ENCODE measurements at regions not wholly inside any gene's neighbourhood (a gene's known extent, or its start where the extent isn't known, plus 50 kb on each side); places are given as distances from the start of the nearest gene placed in this dataset.

DNA sequence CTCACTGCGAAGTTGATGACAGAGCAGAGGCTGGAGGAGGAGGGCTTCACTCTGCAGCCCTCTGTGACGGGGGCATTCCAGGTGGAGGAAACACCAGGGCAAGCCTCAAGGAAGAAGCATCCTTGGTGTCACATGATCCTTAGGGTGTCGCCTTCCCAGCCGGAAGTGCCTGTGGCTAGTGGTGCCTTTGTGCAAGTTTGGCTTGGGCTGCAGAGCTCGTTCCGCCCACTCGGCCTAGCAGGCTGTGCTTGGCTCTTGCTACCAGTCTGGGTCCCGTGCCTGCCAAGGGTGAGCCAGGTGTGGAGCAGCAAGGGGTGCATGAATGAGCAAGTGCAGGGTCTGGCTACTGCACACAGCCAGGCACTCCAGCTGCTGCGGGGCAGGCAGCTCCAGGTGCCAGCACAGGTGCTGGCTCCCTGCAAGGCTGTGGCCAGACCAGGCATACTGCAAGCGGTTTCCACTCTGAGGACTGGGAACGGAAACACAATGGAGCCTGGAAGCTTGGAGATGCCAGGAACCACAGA lies 325.3 kb upstream of the SMIM21 start:
- Mint-ChIP-seq H3K4me1 (ENCODE audit: low read depth, unreplicated experiment) (no peaks in the 10 kb centered on the region), H3K27ac (ENCODE audit: unreplicated experiment) (no peak overlapping the region), H3K27me3 (ENCODE audit: unreplicated experiment) (no peaks in the 10 kb centered on the region), H3K4me3 (ENCODE audit: low read depth, unreplicated experiment) (no peak overlapping the region), H3K36me3 (ENCODE audit: insufficient read depth, unreplicated experiment) (no peaks in the 10 kb centered on the region), H3K9me3 (ENCODE audit: low read depth, unreplicated experiment) (peaks cover 16% of the 10 kb centered on the region)
- TF ChIP-seq, protein P1, sequence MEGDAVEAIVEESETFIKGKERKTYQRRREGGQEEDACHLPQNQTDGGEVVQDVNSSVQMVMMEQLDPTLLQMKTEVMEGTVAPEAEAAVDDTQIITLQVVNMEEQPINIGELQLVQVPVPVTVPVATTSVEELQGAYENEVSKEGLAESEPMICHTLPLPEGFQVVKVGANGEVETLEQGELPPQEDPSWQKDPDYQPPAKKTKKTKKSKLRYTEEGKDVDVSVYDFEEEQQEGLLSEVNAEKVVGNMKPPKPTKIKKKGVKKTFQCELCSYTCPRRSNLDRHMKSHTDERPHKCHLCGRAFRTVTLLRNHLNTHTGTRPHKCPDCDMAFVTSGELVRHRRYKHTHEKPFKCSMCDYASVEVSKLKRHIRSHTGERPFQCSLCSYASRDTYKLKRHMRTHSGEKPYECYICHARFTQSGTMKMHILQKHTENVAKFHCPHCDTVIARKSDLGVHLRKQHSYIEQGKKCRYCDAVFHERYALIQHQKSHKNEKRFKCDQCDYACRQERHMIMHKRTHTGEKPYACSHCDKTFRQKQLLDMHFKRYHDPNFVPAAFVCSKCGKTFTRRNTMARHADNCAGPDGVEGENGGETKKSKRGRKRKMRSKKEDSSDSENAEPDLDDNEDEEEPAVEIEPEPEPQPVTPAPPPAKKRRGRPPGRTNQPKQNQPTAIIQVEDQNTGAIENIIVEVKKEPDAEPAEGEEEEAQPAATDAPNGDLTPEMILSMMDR (IDR thresholded peaks at IDR 0.05; ENCODE audit: unreplicated experiment): no peak
- intact Hi-C loops (cut with micrococcal nuclease; ENCODE audit: unreplicated experiment): no loop called here
- DNase-seq: no peak
- CTCF ChIA-PET: no interaction called here
- BruUV-seq (replicated peaks): no TSS peak

DNA sequence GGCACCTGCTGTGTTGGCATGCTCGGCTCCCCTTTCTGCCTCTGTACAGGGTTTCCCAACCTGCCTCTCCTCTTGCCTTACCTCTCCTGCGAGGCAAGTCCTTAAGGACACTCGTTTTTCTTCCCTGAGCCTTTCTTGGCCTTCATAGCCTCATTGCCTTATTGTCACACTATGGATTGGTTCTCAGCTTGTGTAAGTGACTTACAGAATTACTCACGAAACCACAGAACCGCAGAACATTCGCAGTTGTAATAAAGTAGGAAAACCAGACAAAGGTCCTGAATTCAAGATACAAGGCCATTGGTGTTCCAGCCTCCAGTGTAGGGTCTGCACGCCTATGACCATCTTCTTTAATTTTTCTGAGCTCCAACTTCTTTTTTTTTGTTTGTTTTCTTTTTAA lies 317.6 kb upstream of the SMIM21 start:
- TF ChIP-seq, protein P1 (IDR thresholded peaks at IDR 0.05; ENCODE audit: unreplicated experiment): no peak
- BruUV-seq (replicated peaks): no TSS peak
- H3K36me3 Mint-ChIP-seq (ENCODE audit: insufficient read depth, unreplicated experiment): no peaks in the 10 kb centered on the region

DNA sequence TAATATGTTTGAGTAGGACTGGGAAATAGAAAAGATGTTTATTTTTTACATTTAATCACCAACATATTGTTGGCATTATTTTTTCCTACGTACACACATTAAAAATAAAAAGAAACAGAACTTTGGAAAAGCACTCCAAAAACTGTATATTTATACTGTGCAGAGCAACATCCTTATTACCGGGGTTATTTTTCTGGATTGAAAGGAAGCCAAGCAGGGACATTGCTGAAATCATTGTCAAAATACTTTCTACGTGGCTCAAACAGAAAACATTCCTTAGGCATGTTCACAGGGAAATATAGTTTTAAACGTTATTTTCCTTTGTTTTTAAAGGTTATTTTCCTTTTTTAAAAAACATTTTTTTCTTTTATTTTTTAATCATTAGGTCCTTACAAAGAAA lies 315.0 kb upstream of the SMIM21 start:
- TF ChIP-seq, protein P1 (IDR thresholded peaks at IDR 0.05; ENCODE audit: unreplicated experiment): no peak
- no peak for DNase-seq
- intact Hi-C loops (cut with micrococcal nuclease; ENCODE audit: unreplicated experiment): no loop called here
- H3K4me1 Mint-ChIP-seq (ENCODE audit: low read depth, unreplicated experiment): no peaks in the 10 kb centered on the region
- BruUV-seq (replicated peaks): no TSS peak
- H3K27me3 Mint-ChIP-seq (ENCODE audit: unreplicated experiment): no peaks in the 10 kb centered on the region
- CTCF ChIA-PET: no interaction called here
- H3K36me3 Mint-ChIP-seq (ENCODE audit: insufficient read depth, unreplicated experiment): no peaks in the 10 kb centered on the region
- peaks cover 9% of the 10 kb centered on the region for H3K9me3 Mint-ChIP-seq (ENCODE audit: low read depth, unreplicated experiment)
- no peak overlapping the region for H3K4me3 Mint-ChIP-seq (ENCODE audit: low read depth, unreplicated experiment)
- no peak overlapping the region for H3K27ac Mint-ChIP-seq (ENCODE audit: unreplicated experiment)

More for the DNA sequence above, 317.6 kb upstream of the SMIM21 start:
- Mint-ChIP-seq H3K4me1 (ENCODE audit: low read depth, unreplicated experiment) (no peaks in the 10 kb centered on the region), H3K9me3 (ENCODE audit: low read depth, unreplicated experiment) (peaks cover 11% of the 10 kb centered on the region), H3K4me3 (ENCODE audit: low read depth, unreplicated experiment) (no peak overlapping the region), H3K27ac (ENCODE audit: unreplicated experiment) (no peak overlapping the region), H3K27me3 (ENCODE audit: unreplicated experiment) (no peaks in the 10 kb centered on the region)
- CTCF ChIA-PET: no interaction called here
- intact Hi-C loops (cut with micrococcal nuclease; ENCODE audit: unreplicated experiment): no loop called here
- no peak for DNase-seq

DNA sequence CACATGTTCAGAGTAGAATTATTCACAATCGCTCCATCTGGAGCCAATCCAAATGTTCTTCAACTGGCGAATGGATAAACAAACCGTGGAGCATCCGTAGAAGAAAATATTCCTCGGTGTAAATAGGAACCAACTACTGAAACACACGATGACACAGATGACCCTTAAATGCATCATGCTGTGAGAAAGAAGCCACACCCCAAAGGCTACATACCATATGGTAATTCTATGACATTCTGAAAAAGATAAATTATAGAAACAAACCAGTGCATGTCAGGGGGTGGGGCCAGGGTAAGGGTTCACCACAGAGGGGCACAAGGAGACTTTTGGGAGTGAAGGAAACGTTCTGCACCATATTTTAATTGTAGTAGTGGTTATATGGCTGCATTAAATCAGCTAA lies 312.2 kb upstream of the SMIM21 start:
- intact Hi-C loops (cut with micrococcal nuclease; ENCODE audit: unreplicated experiment): no loop called here

More for the DNA sequence above, 312.2 kb upstream of the SMIM21 start:
- Mint-ChIP-seq H3K27ac (ENCODE audit: unreplicated experiment) (no peak overlapping the region), H3K27me3 (ENCODE audit: unreplicated experiment) (no peaks in the 10 kb centered on the region), H3K36me3 (ENCODE audit: insufficient read depth, unreplicated experiment) (no peaks in the 10 kb centered on the region), H3K9me3 (ENCODE audit: low read depth, unreplicated experiment) (peaks cover 10% of the 10 kb centered on the region), H3K4me1 (ENCODE audit: low read depth, unreplicated experiment) (no peaks in the 10 kb centered on the region), H3K4me3 (ENCODE audit: low read depth, unreplicated experiment) (no peak overlapping the region)
- no peak for DNase-seq
- TF ChIP-seq, protein P1 (IDR thresholded peaks at IDR 0.05; ENCODE audit: unreplicated experiment): no peak
- no TSS peak for BruUV-seq (replicated peaks)
- CTCF ChIA-PET: no interaction called here

Measured in Calu3 (cell line).